ENCODE measurements at regions not wholly inside any gene's neighbourhood (a gene's known extent, or its start where the extent isn't known, plus 50 kb on each side); places are given as distances from the start of the nearest gene placed in this dataset.

- intact Hi-C loops (cut with micrococcal nuclease; ENCODE audit: unreplicated experiment), result no loop called here
- no peak overlapping the region for H3K9ac ChIP-seq (ENCODE audit: insufficient read depth, low read depth, low read length)
- no peak overlapping the region for H3K27ac ChIP-seq (ENCODE audit: extremely low read length, insufficient read depth, low read length)
- DNase-seq (ENCODE audit: low spot score) (no peak), FAIRE-seq (no peak), ATAC-seq (peak; percentile 13; the same call in 2 of the 3 replicates)
- no peaks in the 10 kb centered on the region for H3K27me3 ChIP-seq (ENCODE audit: control insufficient read depth in 1 of 2, insufficient read depth in 2 of 2, low read length in 2 of 2)
- H3K79me2 ChIP-seq (ENCODE audit: insufficient read depth, low read length), result no peaks in the 10 kb centered on the region
- in situ Hi-C loops (cut with HindIII; ENCODE audit: extremely low pct_ligation_motif_present, low pct_unique_long_range_greater_than_20kb), result no loop called here
- 0 out of 5 replicates have a peak, but pooled peaks cover 0 to 1% of the 10 kb centered on the region in 2 experiments for H3K36me3 ChIP-seq (replicated peaks in 1 of 2; ENCODE audit: control insufficient read depth in 1 of 2, insufficient read depth in 2 of 2, low read length in 2 of 2)
- CTCF ChIA-PET (ENCODE audit: low intra/inter-chr PET ratio, low total read pairs), result no interaction called here
- 92% methylated on average over 15 of the region's 15 CpGs for whole genome bisulfite sequencing (ENCODE audit: low lambda C conversion rate)
- H2AFZ ChIP-seq (ENCODE audit: low read length), result no peak overlapping the region
- peaks cover 27% of the 10 kb centered on the region for H3K4me1 ChIP-seq (ENCODE audit: insufficient read depth, low read length)
- no peak overlapping the region for H3K4me3 ChIP-seq (replicated peaks in 1 of 3; ENCODE audit: insufficient read depth in 1 of 3, low read depth in 2 of 3, low read length in 3 of 3)
- H4K20me1 ChIP-seq (ENCODE audit: insufficient read depth, low read length), result no peaks in the 10 kb centered on the region
- no peaks in the 10 kb centered on the region for H3K9me3 ChIP-seq (ENCODE audit: low read length)
- BruUV-seq (replicated peaks), result no TSS peak
- no peak overlapping the region for H3K4me2 ChIP-seq (ENCODE audit: low read depth, low read length)
- POLR2A ChIA-PET, result no interaction called here
- no peak for TF ChIP-seq BCL6 (CRISPR knock-in tag; IDR thresholded peaks at IDR 0.05)
- no peak for TF ChIP-seq SOX5 (CRISPR knock-in tag; IDR thresholded peaks at IDR 0.05; ENCODE audit: borderline replicate concordance)
- TF ChIP-seq TAF15 (IDR thresholded peaks at IDR 0.05; ENCODE audit: low read depth, low read length, poor library complexity, severe bottlenecking), result no peak
- TF ChIP-seq, protein P1, sequence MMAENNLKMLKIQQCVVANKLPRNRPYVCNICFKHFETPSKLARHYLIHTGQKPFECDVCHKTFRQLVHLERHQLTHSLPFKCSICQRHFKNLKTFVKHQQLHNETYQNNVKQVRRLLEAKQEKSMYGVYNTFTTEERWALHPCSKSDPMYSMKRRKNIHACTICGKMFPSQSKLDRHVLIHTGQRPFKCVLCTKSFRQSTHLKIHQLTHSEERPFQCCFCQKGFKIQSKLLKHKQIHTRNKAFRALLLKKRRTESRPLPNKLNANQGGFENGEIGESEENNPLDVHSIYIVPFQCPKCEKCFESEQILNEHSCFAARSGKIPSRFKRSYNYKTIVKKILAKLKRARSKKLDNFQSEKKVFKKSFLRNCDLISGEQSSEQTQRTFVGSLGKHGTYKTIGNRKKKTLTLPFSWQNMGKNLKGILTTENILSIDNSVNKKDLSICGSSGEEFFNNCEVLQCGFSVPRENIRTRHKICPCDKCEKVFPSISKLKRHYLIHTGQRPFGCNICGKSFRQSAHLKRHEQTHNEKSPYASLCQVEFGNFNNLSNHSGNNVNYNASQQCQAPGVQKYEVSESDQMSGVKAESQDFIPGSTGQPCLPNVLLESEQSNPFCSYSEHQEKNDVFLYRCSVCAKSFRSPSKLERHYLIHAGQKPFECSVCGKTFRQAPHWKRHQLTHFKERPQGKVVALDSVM (CRISPR knock-in tag; IDR thresholded peaks at IDR 0.05), result 0 out of 2 replicates have a peak, but pooled peaks have one; percentile 27
- no peak for TF ChIP-seq ZNF530 (CRISPR knock-in tag; IDR thresholded peaks at IDR 0.05; ENCODE audit: low read depth)
- TF ChIP-seq ZBTB20 (CRISPR knock-in tag; IDR thresholded peaks at IDR 0.05; ENCODE audit: borderline replicate concordance, low read depth), result no peak
- TF ChIP-seq, protein P2, sequence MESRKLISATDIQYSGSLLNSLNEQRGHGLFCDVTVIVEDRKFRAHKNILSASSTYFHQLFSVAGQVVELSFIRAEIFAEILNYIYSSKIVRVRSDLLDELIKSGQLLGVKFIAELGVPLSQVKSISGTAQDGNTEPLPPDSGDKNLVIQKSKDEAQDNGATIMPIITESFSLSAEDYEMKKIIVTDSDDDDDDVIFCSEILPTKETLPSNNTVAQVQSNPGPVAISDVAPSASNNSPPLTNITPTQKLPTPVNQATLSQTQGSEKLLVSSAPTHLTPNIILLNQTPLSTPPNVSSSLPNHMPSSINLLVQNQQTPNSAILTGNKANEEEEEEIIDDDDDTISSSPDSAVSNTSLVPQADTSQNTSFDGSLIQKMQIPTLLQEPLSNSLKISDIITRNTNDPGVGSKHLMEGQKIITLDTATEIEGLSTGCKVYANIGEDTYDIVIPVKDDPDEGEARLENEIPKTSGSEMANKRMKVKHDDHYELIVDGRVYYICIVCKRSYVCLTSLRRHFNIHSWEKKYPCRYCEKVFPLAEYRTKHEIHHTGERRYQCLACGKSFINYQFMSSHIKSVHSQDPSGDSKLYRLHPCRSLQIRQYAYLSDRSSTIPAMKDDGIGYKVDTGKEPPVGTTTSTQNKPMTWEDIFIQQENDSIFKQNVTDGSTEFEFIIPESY (CRISPR knock-in tag; IDR thresholded peaks at IDR 0.05), result 0 out of 2 replicates have a peak, but pooled peaks have one; percentile 23
- no peak for TF ChIP-seq CEBPG (CRISPR knock-in tag; IDR thresholded peaks at IDR 0.05)
- TF ChIP-seq MNT (IDR thresholded peaks at IDR 0.05), result no peak
Measured at GRCh38 chr16:27618165-27618564, 68.2 kb downstream of the KATNIP start.

Measured in HepG2 (cell line).